Activated gamma-delta T cell treated with Interleukin-2 at 50 U/mL for 16 hours (primary cell): ENCODE measurements at regions not wholly inside any gene's neighbourhood (a gene's known extent, or its start where the extent isn't known, plus 50 kb on each side); places are given as distances from the start of the nearest gene placed in this dataset.
"Not testable (repeated sequence)": the region's sequence is repeated elsewhere in the genome, so short reads cannot be mapped to it uniquely, and the experiment has no call there.

Experiments
- DNase-seq: peaks from one replicate; pipeline ENCODE4 v3.0.0-alpha.2; 2020

- DNase-seq, result not testable (repeated sequence)
These were observed 150.2 kb downstream of the SEC14L1 start for GRCh38 chr17:77290759-77291558.

- no peak for DNase-seq
These were observed 151.0 kb downstream of the SEC14L1 start for GRCh38 chr17:77291591-77292386.

- DNase-seq, result no peak
These were observed 154.0 kb downstream of the SEC14L1 start for GRCh38 chr17:77294761-77295160.

GRCh38 chr17:77295241-77295853 lies 154.6 kb downstream of the SEC14L1 start:
- DNase-seq, result no peak

GRCh38 chr17:77296769-77297409 lies 156.1 kb downstream of the SEC14L1 start:
- DNase-seq, result no peak

GRCh38 chr17:77297693-77298666 lies 157.2 kb downstream of the SEC14L1 start:
- no peak for DNase-seq

GRCh38 chr17:77298811-77299210 lies 158.0 kb downstream of the SEC14L1 start:
- no peak for DNase-seq

GRCh38 chr17:77299256-77300015 lies 158.7 kb downstream of the SEC14L1 start:
- no peak for DNase-seq

GRCh38 chr17:77300016-77300686 lies 159.4 kb downstream of the SEC14L1 start:
- DNase-seq, result no peak

- no peak for DNase-seq
These were observed 161.0 kb downstream of the SEC14L1 start for GRCh38 chr17:77301694-77302266.

GRCh38 chr17:77302682-77303081 lies 161.9 kb downstream of the SEC14L1 start:
- no peak for DNase-seq

GRCh38 chr17:77303620-77304019 lies 162.9 kb downstream of the SEC14L1 start:
- DNase-seq, result no peak

- no peak for DNase-seq
These were observed 163.4 kb downstream of the SEC14L1 start for GRCh38 chr17:77304051-77304745.

- DNase-seq, result no peak
These were observed 164.1 kb downstream of the SEC14L1 start for GRCh38 chr17:77304746-77305473.

GRCh38 chr17:77306048-77306789 lies 165.4 kb downstream of the SEC14L1 start:
- DNase-seq, result no peak

GRCh38 chr17:77306790-77307478 lies 166.2 kb downstream of the SEC14L1 start:
- no peak for DNase-seq

GRCh38 chr17:77307479-77308198 lies 166.9 kb downstream of the SEC14L1 start:
- no peak for DNase-seq
